GM18868 (cell line): ENCODE measurements at regions not wholly inside any gene's neighbourhood (a gene's known extent, or its start where the extent isn't known, plus 50 kb on each side); places are given as distances from the start of the nearest gene placed in this dataset.
"Not testable (repeated sequence)": the region's sequence is repeated elsewhere in the genome, so short reads cannot be mapped to it uniquely, and the experiment has no call there.

ENCODE experiments used
- ATAC-seq: cut with Tn5 transposase; IDR thresholded peaks from one replicate; pipeline ENCODE4 v1.9.1; 2021; ENCODE audit warnings: mild to moderate bottlenecking, moderate library complexity; ENCODE audit not compliant: unreplicated experiment

- ATAC-seq = no peak
Measured at GRCh38 chr6:22738194-22738593, 168.8 kb downstream of the HDGFL1 start.

- ATAC-seq = no peak
Measured at GRCh38 chr6:22747571-22747970, 178.2 kb downstream of the HDGFL1 start.

- ATAC-seq = no peak
Measured at GRCh38 chr6:22748681-22749080, 179.3 kb downstream of the HDGFL1 start.

- no peak for ATAC-seq
Measured at GRCh38 chr6:22749696-22750095, 180.3 kb downstream of the HDGFL1 start.

- ATAC-seq = no peak
Measured at GRCh38 chr6:22751223-22751622, 181.9 kb downstream of the HDGFL1 start.

- ATAC-seq = no peak
Measured at GRCh38 chr6:22752522-22752921, 183.2 kb downstream of the HDGFL1 start.

GRCh38 chr6:22754061-22754460 lies 184.7 kb downstream of the HDGFL1 start:
- ATAC-seq = no peak

GRCh38 chr6:22755605-22756004 lies 186.2 kb downstream of the HDGFL1 start:
- no peak for ATAC-seq

GRCh38 chr6:22756365-22756764 lies 187.0 kb downstream of the HDGFL1 start:
- no peak for ATAC-seq

GRCh38 chr6:22764496-22764895 lies 195.1 kb downstream of the HDGFL1 start:
- no peak for ATAC-seq

GRCh38 chr6:22765015-22765414 lies 195.6 kb downstream of the HDGFL1 start:
- no peak for ATAC-seq

- no peak for ATAC-seq
Measured at GRCh38 chr6:22766979-22767378, 197.6 kb downstream of the HDGFL1 start.

- no peak for ATAC-seq
Measured at GRCh38 chr6:22770054-22770453, 200.7 kb downstream of the HDGFL1 start.

GRCh38 chr6:22774129-22774528 lies 204.8 kb downstream of the HDGFL1 start:
- ATAC-seq = no peak

- ATAC-seq = not testable (repeated sequence)
Measured at GRCh38 chr6:22778438-22778837, 209.1 kb downstream of the HDGFL1 start.

GRCh38 chr6:22779062-22779461 lies 209.7 kb downstream of the HDGFL1 start:
- ATAC-seq = no peak

GRCh38 chr6:22783931-22784330 lies 214.6 kb downstream of the HDGFL1 start:
- ATAC-seq = no peak

- ATAC-seq = no peak
Measured at GRCh38 chr6:22784601-22785410, 215.4 kb downstream of the HDGFL1 start.

GRCh38 chr6:22788038-22788437 lies 218.7 kb downstream of the HDGFL1 start:
- ATAC-seq = no peak

GRCh38 chr6:22789315-22789714 lies 219.9 kb downstream of the HDGFL1 start:
- no peak for ATAC-seq

- ATAC-seq = no peak
Measured at GRCh38 chr6:22794844-22795243, 225.5 kb downstream of the HDGFL1 start.

GRCh38 chr6:22800451-22800850 lies 231.1 kb downstream of the HDGFL1 start:
- ATAC-seq = no peak

GRCh38 chr6:22801831-22802230 lies 232.5 kb downstream of the HDGFL1 start:
- ATAC-seq = no peak
